ENCODE measurements at regions not wholly inside any gene's neighbourhood (a gene's known extent, or its start where the extent isn't known, plus 50 kb on each side); places are given as distances from the start of the nearest gene placed in this dataset.

DNA sequence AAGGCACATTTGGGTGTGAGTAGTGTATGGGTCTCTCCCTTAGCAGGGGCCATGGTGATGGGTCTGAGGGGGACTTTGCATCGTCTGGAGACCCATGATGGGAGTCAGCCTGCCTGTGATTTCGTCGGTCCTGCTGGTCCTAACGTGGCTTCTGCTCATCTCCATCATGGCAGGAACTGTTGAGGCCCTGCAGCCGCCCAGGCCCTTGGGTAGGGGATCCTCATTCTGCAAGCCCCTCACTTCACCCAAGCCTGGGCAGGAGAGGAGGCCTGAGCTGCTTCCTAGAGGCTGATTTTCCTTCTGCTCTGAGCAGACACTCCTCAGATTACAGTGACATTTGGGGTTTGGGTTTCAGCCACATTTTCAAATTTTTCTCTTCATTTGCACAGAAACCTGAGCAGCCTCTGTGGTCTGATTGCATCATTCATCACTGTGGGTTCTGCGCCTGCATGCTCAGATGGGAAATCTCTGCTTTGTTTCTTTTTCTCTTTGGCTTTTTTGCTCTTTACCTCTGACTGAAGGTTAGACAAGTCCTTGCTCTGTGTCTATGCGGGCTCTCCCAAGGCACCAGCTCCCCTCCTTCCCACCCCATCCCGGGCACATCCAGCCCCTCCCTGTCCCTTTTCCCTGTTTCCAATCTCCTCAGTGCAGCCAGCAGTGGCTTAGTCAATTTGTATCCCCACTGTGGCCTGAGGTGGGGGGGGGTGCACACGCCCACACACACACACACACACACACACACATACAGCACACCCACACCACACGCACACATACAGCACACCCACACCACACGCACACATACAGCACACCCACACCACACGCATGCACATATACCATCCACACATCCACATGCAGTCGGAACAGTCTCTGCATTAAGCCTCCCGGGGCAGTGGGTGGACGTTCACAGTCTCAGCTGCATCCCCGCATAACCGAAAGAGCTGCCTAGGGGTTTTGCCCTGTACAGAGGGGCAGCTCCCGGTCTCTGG is 305.4 kb upstream of the HS6ST1 start:
- peak; percentile 95 for DNase-seq

GRCh38 chr2:128624956-128625355 is 306.3 kb upstream of the HS6ST1 start:
- no peak for DNase-seq

DNA sequence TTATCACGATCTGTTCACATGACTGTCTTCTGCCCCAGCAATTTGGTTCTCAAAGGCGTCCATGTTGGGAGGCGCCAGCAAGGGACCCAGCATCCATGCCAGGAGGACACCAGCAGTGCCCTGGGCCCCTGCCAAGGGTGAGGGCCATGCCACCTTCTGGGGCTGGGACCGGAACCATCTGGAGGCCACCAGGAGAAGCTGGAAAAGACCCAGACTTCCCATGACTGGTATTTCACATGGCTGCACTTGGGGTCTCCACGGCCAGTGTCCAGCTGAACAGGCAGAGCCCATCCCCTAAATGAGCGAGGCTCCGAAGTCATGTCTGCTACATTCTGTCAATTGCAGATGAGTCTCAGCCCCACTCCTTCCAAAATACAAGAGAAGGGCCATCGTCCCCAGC is 306.8 kb upstream of the HS6ST1 start:
- no peak for DNase-seq

GRCh38 chr2:128625963-128626759 is 307.5 kb upstream of the HS6ST1 start:
- peak; percentile 13 for DNase-seq

DNA sequence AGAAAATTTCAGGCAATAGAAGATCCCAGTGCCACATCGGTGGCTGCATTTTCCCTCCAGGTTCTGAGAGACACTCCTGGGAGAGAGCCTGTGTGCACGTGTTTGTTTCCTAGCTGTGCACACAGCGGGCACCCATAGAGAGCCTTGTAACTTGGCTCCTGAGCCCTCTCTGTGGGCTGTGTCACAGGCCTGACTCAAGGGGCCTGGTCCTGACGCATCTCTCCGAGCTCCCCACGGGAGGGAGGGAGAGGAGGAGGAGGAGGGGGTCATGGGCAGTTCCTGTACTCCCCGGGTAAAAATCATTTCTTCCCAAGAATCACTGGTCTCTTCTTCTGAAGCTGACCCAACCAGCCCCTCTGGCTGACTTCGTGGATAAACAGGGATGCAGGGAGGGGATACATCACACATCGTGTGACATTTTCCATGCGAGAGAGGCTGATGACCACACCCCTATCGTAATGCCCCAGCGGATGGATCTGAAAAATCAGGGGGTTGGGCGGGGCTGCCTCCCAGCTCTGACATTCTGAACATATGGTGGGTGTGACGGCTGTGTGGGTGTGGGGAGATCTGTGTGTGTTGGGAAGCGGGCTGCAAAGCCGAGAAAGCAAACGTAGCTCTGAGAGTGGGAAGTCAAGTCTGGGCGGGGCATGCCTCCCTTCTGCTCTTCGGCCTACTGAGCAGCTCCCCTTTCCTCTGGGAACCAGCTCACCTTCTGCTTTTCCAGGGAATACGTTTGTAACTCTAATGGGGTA is 308.3 kb upstream of the HS6ST1 start:
- DNase-seq = peak; percentile 100

DNA sequence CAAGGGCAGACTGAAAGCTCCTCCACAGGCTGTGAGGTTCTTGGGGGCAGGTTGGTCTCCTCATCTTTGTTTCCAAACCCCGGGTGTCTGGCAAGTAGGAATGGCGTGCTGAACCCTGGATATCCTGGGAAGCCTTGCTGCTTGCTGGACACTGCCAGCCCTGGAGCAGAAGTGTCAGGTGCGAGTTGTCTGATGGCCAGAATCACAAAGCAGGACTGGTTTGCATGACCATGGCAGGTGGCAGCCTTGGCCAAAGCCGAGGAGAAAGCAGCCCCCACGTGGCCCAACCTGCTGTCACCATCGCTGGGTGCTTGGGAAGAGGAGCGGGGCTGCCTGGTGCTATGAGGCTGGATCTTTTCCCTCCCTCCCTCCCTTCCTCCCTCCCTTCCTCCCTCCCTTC is 309.5 kb upstream of the HS6ST1 start:
- DNase-seq = no peak

DNA sequence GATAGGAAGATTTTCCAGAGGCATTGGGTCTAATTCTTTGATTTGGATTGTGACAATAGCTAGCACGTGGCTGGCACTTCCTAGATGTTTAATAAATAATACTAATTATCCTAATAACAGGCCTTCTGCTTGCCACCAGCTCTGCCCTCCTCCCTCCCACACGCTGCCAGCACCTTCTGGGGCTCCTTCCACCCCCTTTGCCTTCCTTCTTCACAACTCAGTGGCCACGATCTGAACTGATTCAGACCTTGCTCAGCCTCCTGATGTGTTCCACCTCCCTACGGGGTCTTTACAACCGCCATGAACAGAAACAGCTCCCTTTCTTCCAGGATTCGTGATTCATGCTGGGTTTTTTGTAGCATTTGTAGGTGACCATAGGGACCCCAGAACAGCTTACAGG is 310.3 kb upstream of the HS6ST1 start:
- no peak for DNase-seq

DNA sequence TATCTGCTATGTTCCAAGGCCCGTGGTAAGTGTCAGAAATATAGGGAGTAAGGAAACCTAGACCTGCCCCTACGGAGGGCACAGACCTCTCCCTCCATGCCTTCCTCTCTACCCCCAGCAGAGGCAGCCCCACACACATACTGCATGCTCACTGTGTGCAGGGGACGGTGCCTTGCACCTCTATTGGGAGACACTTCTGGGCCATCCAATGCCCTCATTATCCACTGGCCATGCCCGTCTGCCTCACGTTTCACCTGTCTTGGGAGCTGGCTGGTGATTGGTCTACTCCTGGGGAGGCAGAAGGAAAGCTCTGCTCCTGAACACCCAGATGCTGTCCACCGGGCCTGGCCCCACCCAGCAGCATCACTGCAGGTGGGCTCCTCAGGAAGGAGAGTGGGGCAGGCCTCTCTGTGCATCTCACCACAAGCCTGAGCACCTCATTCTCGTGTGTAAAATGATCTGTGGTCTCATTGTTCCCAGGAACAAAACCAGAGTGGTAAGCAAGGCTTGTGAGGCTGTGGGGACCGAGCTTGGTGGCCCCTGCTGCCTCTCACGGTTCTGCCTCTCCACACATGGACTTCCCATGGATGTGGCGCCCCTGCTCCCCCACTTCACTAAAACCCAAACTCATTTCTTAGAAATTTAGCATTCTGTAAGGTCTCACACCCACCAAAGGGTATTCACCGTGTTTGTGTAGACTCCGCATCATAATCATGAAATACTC is 312.5 kb upstream of the HS6ST1 start:
- no peak for DNase-seq

- DNase-seq = no peak
Observed at GRCh38 chr2:128631698-128632500, 313.2 kb upstream of the HS6ST1 start.

DNA sequence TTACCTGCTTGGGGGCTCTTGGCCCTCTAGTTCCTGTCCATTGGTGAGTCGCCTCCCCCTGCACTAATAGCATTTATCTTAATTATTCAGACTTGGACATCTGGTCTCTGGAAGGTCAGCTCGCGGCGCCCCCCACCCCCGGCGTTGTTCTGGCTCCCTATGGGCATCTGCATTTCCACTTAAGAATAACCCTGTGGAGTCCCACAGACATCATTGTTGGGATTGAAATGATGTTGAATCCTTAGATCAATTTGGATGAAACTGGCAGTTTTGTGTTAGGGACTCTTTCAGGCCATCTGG is 313.8 kb upstream of the HS6ST1 start:
- no peak for DNase-seq

DNA sequence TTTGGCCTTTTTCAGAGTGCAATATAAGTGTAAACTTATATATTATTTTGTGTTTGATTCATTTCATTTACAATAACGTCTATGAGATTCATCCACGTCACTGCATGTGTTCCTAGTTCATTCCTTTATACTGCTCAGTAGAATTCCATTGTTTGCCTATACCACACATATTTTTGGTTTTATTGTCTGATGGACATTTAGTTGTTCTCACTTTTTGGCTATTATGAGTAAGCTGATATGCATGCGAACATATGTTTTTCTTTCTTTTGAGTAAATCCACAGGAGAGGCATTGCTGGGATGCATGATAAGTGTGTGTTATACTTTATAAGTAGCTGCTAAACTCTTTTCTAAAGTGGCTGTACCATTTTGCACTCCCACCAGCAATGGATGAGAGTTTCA is 314.8 kb upstream of the HS6ST1 start:
- no peak for DNase-seq

- no peak for DNase-seq
Observed at GRCh38 chr2:128635361-128635900, 316.8 kb upstream of the HS6ST1 start.

GRCh38 chr2:128636802-128637147 is 318.1 kb upstream of the HS6ST1 start:
- DNase-seq = no peak

- no peak for DNase-seq
Observed at GRCh38 chr2:128637481-128638155, 318.9 kb upstream of the HS6ST1 start.

GRCh38 chr2:128638341-128639119 is 319.9 kb upstream of the HS6ST1 start:
- DNase-seq = no peak

GRCh38 chr2:128639120-128639477 is 320.4 kb upstream of the HS6ST1 start:
- no peak for DNase-seq

GRCh38 chr2:128639693-128640092 is 321.0 kb upstream of the HS6ST1 start:
- no peak for DNase-seq

GRCh38 chr2:128640166-128640844 is 321.6 kb upstream of the HS6ST1 start:
- DNase-seq = no peak

DNA sequence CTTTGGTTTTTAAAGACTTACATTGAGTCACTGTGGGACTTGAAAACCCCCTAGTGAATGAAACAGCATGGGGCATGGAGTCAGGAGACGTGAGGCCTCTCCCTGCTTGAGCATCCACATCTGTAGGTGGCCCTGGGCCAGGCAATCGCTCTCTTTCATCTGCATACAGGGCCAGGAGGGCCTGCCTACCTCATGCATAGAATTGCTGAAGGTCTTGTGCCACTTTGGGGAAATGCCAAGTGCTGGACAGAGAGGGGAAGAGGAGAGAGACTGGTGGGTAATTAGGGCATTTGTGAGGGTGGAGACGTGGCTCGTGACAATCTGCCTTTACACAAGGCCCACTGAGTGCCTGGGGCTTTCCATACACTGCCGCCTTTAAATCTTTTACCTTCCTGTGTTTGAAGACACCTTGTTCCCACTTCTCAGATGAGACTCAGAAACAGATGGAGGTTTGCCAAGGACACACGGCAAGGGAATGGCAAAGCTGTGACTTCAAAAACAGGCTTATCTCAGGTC is 322.2 kb upstream of the HS6ST1 start:
- no peak for DNase-seq

All from NCI-H2171 treated with DMSO at 0.1 percent for 48 hours (cell line).